ENCODE measurements at regions not wholly inside any gene's neighbourhood (a gene's known extent, or its start where the extent isn't known, plus 50 kb on each side); places are given as distances from the start of the nearest gene placed in this dataset.

DNA sequence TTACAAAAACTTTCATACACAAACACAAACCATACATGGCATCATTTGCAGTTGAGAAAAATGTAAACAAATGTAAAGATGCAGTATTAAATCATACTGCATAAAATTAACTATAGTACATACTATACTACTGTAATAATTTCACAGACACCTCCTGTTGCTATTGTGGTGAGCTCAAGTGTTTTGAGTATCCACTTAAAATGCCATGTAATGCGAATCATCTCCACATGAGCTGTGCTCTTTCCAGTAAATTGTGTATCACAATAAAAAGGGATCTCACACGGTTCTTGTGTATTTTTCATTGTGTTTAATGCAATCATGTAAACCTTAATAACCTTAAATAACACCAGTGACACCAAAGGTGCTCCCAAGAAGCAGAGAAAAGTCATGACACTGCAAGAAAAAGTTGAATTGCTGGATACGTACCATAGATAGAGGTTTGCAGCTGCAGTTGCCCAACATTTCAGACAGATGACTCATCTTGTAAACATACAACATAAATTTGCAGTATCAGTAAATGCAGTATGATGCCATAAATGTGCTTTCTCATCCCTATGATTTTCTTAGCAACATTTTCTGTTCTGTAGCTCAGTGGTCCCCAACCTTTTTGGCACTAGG is 166.6 kb downstream of the RAP2A start:
- Histone ChIP-seq H3K36me3 (ENCODE audit: control insufficient read depth, insufficient read depth, low read length) (no peaks in the 10 kb centered on the region), H3K9me3 (ENCODE audit: control insufficient read depth, insufficient read depth, low read depth, low read length) (no peaks in the 10 kb centered on the region), H3K4me3 (ENCODE audit: low read depth in 2 of 2, low read length in 2 of 2) (no peak overlapping the region), H3K27me3 (ENCODE audit: control insufficient read depth, insufficient read depth, low read length) (no peaks in the 10 kb centered on the region), H3K4me1 (ENCODE audit: control insufficient read depth, insufficient read depth, low read length) (no peaks in the 10 kb centered on the region), H3K27ac (ENCODE audit: low read length) (no peak overlapping the region)
- in situ Hi-C loops (cut with HindIII; ENCODE audit: low pct_unique_long_range_greater_than_20kb, low sequenced_read_pairs) (no loop called here), intact Hi-C loops (cut with micrococcal nuclease; ENCODE audit: unreplicated experiment) (no loop called here)
- ChIA-PET POLR2A (no interaction called here), CTCF (no interaction called here)
- BruUV-seq (replicated peaks), result no TSS peak
- no peak for ATAC-seq
- no peak for TF ChIP-seq SIN3A (IDR thresholded peaks at IDR 0.05; ENCODE audit: borderline replicate concordance, insufficient read depth, low read depth, low read length)
- TF ChIP-seq, protein P1, sequence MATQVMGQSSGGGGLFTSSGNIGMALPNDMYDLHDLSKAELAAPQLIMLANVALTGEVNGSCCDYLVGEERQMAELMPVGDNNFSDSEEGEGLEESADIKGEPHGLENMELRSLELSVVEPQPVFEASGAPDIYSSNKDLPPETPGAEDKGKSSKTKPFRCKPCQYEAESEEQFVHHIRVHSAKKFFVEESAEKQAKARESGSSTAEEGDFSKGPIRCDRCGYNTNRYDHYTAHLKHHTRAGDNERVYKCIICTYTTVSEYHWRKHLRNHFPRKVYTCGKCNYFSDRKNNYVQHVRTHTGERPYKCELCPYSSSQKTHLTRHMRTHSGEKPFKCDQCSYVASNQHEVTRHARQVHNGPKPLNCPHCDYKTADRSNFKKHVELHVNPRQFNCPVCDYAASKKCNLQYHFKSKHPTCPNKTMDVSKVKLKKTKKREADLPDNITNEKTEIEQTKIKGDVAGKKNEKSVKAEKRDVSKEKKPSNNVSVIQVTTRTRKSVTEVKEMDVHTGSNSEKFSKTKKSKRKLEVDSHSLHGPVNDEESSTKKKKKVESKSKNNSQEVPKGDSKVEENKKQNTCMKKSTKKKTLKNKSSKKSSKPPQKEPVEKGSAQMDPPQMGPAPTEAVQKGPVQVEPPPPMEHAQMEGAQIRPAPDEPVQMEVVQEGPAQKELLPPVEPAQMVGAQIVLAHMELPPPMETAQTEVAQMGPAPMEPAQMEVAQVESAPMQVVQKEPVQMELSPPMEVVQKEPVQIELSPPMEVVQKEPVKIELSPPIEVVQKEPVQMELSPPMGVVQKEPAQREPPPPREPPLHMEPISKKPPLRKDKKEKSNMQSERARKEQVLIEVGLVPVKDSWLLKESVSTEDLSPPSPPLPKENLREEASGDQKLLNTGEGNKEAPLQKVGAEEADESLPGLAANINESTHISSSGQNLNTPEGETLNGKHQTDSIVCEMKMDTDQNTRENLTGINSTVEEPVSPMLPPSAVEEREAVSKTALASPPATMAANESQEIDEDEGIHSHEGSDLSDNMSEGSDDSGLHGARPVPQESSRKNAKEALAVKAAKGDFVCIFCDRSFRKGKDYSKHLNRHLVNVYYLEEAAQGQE (IDR thresholded peaks at IDR 0.05; ENCODE audit: insufficient read depth in 1 of 2, low read depth in 2 of 2, low read length in 1 of 2), result no peak
- TF ChIP-seq TCF7L2 (IDR thresholded peaks at IDR 0.05; ENCODE audit: low read depth, low read length), result no peak
- TF ChIP-seq, protein P2, sequence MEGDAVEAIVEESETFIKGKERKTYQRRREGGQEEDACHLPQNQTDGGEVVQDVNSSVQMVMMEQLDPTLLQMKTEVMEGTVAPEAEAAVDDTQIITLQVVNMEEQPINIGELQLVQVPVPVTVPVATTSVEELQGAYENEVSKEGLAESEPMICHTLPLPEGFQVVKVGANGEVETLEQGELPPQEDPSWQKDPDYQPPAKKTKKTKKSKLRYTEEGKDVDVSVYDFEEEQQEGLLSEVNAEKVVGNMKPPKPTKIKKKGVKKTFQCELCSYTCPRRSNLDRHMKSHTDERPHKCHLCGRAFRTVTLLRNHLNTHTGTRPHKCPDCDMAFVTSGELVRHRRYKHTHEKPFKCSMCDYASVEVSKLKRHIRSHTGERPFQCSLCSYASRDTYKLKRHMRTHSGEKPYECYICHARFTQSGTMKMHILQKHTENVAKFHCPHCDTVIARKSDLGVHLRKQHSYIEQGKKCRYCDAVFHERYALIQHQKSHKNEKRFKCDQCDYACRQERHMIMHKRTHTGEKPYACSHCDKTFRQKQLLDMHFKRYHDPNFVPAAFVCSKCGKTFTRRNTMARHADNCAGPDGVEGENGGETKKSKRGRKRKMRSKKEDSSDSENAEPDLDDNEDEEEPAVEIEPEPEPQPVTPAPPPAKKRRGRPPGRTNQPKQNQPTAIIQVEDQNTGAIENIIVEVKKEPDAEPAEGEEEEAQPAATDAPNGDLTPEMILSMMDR (IDR thresholded peaks at IDR 0.05), result no peak
- TF ChIP-seq POLR2AphosphoS5 (IDR thresholded peaks at IDR 0.05; ENCODE audit: low read depth, low read length), result no peak
- DNase-seq (ENCODE audit: low read depth, low spot score), result no peak

DNA sequence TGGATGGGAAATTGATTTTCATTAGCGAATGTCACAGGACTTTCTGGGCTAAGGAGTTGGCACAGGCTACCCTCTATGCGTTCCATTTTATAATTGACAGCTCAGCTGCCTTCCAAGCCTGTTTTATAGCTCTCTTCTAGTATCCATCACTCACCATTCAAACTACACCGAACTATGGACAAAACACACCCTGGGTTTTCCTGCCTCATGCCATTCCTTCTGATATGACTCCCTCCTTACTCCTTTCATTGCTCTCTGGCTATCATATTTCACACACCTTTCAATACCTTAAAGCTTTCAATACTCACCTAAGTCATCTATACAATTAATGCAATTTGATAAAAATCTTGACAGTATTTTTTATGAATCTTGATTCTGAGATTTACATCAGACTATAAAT is 181.3 kb downstream of the RAP2A start:
- ATAC-seq (no peak), DNase-seq (ENCODE audit: low read depth, low spot score) (no peak)
- Histone ChIP-seq H3K36me3 (ENCODE audit: control insufficient read depth, insufficient read depth, low read length) (no peaks in the 10 kb centered on the region), H3K27me3 (ENCODE audit: control insufficient read depth, insufficient read depth, low read length) (peaks cover 3% of the 10 kb centered on the region; the same call in 1 of the 2 replicates), H3K9me3 (ENCODE audit: control insufficient read depth, insufficient read depth, low read depth, low read length) (no peaks in the 10 kb centered on the region), H3K4me3 (ENCODE audit: low read depth in 2 of 2, low read length in 2 of 2) (no peak overlapping the region), H3K27ac (ENCODE audit: low read length) (no peak overlapping the region), H3K4me1 (ENCODE audit: control insufficient read depth, insufficient read depth, low read length) (no peaks in the 10 kb centered on the region)
- no TSS peak for BruUV-seq (replicated peaks)
- ChIA-PET POLR2A (no interaction called here), CTCF (no interaction called here)
- intact Hi-C loops (cut with micrococcal nuclease; ENCODE audit: unreplicated experiment), result no loop called here
- TF ChIP-seq POLR2AphosphoS5 (IDR thresholded peaks at IDR 0.05; ENCODE audit: low read depth, low read length) (no peak), TCF7L2 (IDR thresholded peaks at IDR 0.05; ENCODE audit: low read depth, low read length) (no peak), SIN3A (IDR thresholded peaks at IDR 0.05; ENCODE audit: borderline replicate concordance, insufficient read depth, low read depth, low read length) (no peak)
- TF ChIP-seq, protein P2 (IDR thresholded peaks at IDR 0.05), result no peak
- TF ChIP-seq, protein P1 (IDR thresholded peaks at IDR 0.05; ENCODE audit: insufficient read depth in 1 of 2, low read depth in 2 of 2, low read length in 1 of 2), result no peak
- in situ Hi-C loops (cut with HindIII; ENCODE audit: low pct_unique_long_range_greater_than_20kb, low sequenced_read_pairs), result no loop called here
